ENCODE measurements at regions not wholly inside any gene's neighbourhood (a gene's known extent, or its start where the extent isn't known, plus 50 kb on each side); places are given as distances from the start of the nearest gene placed in this dataset.
"Not testable (repeated sequence)": the region's sequence is repeated elsewhere in the genome, so short reads cannot be mapped to it uniquely, and the experiment has no call there.

DNA sequence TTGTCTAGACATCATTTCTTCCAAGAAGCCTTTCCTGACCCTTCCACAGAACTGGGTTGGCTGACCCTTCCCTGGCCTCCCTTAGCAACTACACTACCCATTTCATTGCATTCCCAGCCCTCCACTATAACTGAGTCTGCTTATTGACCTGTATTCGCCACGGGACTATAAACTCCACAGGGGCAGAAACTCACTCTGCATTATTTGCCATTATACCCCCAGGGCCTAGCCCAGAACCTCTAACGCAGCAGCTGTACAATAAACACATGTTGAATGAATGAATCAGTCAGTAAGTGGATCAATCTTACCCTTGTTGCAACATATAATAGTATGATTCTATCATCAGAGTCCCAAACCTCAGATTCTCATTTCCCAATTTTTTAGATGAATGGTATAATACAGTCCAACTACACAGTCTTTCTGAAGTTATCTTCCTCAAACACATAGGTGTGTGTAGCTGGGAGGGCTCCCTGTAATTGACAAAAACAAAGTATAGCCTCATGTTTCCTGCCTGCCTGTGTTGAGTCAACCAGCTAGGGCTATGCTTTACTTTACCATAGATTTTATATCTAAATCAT is 209.3 kb downstream of the CHIC2 start:
- H3K27me3 ChIP-seq (ENCODE audit: insufficient read depth, insufficient read length) = no peaks in the 10 kb centered on the region
- DNase-seq (ENCODE audit: low read depth, low spot score) = no peak
- H3K4me3 ChIP-seq (ENCODE audit: insufficient read length, low read depth) = no peak overlapping the region
- no peaks in the 10 kb centered on the region for H3K4me1 ChIP-seq (ENCODE audit: insufficient read depth, insufficient read length)
- TF ChIP-seq ZNF274 (IDR thresholded peaks at IDR 0.05; ENCODE audit: low read depth, low read length) = no peak
- TF ChIP-seq YY1 (IDR thresholded peaks at IDR 0.05; ENCODE audit: insufficient read depth, insufficient read length) = no peak
- no peak for TF ChIP-seq SUZ12 (IDR thresholded peaks at IDR 0.05; ENCODE audit: extremely low read depth, insufficient read depth, insufficient read length)
- no peaks in the 10 kb centered on the region for H3K36me3 ChIP-seq (ENCODE audit: insufficient read depth, insufficient read length, low read length)
- no peak overlapping the region for H3K9ac ChIP-seq (ENCODE audit: insufficient read length, low read depth)
- H3K9me3 ChIP-seq (ENCODE audit: insufficient read depth, low read length) = no peaks in the 10 kb centered on the region

DNA sequence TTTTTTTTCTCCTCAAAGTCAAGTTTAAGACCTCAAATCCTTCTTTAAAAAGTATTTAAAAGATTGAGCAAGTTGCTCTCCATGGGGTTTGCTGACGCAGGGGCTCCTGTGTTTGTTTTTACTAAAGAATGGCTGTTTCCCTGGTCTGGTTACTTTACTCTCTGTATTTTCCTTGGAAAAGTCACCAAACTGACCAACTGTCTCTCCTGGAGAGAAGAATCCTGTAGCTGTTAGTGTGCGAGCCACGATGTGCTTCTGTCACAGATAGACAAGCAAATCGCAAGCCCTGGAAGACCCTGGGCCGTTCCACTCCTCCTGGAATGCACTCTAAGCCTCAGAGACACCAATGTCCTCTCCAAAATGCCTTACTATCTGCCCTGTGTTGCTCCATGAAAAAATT is 212.1 kb downstream of the CHIC2 start:
- Histone ChIP-seq H3K9ac (ENCODE audit: insufficient read length, low read depth) (no peak overlapping the region), H3K36me3 (ENCODE audit: insufficient read depth, insufficient read length, low read length) (no peaks in the 10 kb centered on the region), H3K4me1 (ENCODE audit: insufficient read depth, insufficient read length) (no peaks in the 10 kb centered on the region), H3K9me3 (ENCODE audit: insufficient read depth, low read length) (no peaks in the 10 kb centered on the region), H3K4me3 (ENCODE audit: insufficient read length, low read depth) (no peak overlapping the region), H3K27me3 (ENCODE audit: insufficient read depth, insufficient read length) (no peaks in the 10 kb centered on the region)
- no peak for DNase-seq (ENCODE audit: low read depth, low spot score)
- no peak for TF ChIP-seq ZNF274 (IDR thresholded peaks at IDR 0.05; ENCODE audit: low read depth, low read length)
- no peak for TF ChIP-seq SUZ12 (IDR thresholded peaks at IDR 0.05; ENCODE audit: extremely low read depth, insufficient read depth, insufficient read length)
- TF ChIP-seq YY1 (IDR thresholded peaks at IDR 0.05; ENCODE audit: insufficient read depth, insufficient read length) = no peak

DNA sequence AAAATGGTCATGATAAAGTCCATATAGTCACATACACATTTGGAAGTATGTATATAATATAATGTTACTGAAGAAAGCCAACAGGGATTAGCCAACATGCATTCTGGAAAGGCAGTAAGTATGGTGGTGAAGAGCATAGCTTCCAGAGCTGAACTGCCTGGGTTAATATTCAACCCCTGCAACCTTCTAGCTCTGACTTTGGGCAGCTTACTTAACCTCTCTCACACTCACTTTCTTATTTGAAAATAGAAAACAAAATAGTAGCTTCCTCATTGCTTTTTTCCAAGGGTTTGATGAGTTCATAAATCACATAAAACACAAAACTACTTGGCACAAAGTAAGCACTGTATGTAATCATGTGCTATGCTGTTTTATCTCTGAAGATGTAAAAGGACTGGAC is 216.4 kb downstream of the CHIC2 start:
- H3K9ac ChIP-seq (ENCODE audit: insufficient read length, low read depth) = no peak overlapping the region
- no peaks in the 10 kb centered on the region for H3K27me3 ChIP-seq (ENCODE audit: insufficient read depth, insufficient read length)
- H3K4me1 ChIP-seq (ENCODE audit: insufficient read depth, insufficient read length) = no peaks in the 10 kb centered on the region
- DNase-seq (ENCODE audit: low read depth, low spot score) = no peak
- H3K9me3 ChIP-seq (ENCODE audit: insufficient read depth, low read length) = no peaks in the 10 kb centered on the region
- no peak overlapping the region for H3K4me3 ChIP-seq (ENCODE audit: insufficient read length, low read depth)
- H3K36me3 ChIP-seq (ENCODE audit: insufficient read depth, insufficient read length, low read length) = no peaks in the 10 kb centered on the region
- TF ChIP-seq SUZ12 (IDR thresholded peaks at IDR 0.05; ENCODE audit: extremely low read depth, insufficient read depth, insufficient read length) (no peak), ZNF274 (IDR thresholded peaks at IDR 0.05; ENCODE audit: low read depth, low read length) (no peak), YY1 (IDR thresholded peaks at IDR 0.05; ENCODE audit: insufficient read depth, insufficient read length) (no peak)

GRCh38 chr4:53844551-53844950 is 219.9 kb downstream of the CHIC2 start:
- no peak for TF ChIP-seq ZNF274 (IDR thresholded peaks at IDR 0.05; ENCODE audit: low read depth, low read length)
- TF ChIP-seq SUZ12 (IDR thresholded peaks at IDR 0.05; ENCODE audit: extremely low read depth, insufficient read depth, insufficient read length) = no peak
- TF ChIP-seq YY1 (IDR thresholded peaks at IDR 0.05; ENCODE audit: insufficient read depth, insufficient read length) = no peak
- Histone ChIP-seq H3K36me3 (ENCODE audit: insufficient read depth, insufficient read length, low read length) (no peaks in the 10 kb centered on the region), H3K4me3 (ENCODE audit: insufficient read length, low read depth) (no peak overlapping the region)

GRCh38 chr4:53844133-53844532 is 220.3 kb downstream of the CHIC2 start:
- no peaks in the 10 kb centered on the region for H3K36me3 ChIP-seq (ENCODE audit: insufficient read depth, insufficient read length, low read length)
- H3K4me1 ChIP-seq (ENCODE audit: insufficient read depth, insufficient read length) = no peaks in the 10 kb centered on the region
- H3K27me3 ChIP-seq (ENCODE audit: insufficient read depth, insufficient read length) = no peaks in the 10 kb centered on the region
- H3K4me3 ChIP-seq (ENCODE audit: insufficient read length, low read depth) = no peak overlapping the region
- TF ChIP-seq YY1 (IDR thresholded peaks at IDR 0.05; ENCODE audit: insufficient read depth, insufficient read length) (no peak), SUZ12 (IDR thresholded peaks at IDR 0.05; ENCODE audit: extremely low read depth, insufficient read depth, insufficient read length) (no peak), ZNF274 (IDR thresholded peaks at IDR 0.05; ENCODE audit: low read depth, low read length) (no peak)
- no peak for DNase-seq (ENCODE audit: low read depth, low spot score)
- no peaks in the 10 kb centered on the region for H3K9me3 ChIP-seq (ENCODE audit: insufficient read depth, low read length)
- no peak overlapping the region for H3K9ac ChIP-seq (ENCODE audit: insufficient read length, low read depth)

More at GRCh38 chr4:53844551-53844950, 219.9 kb downstream of the CHIC2 start:
- Histone ChIP-seq H3K9me3 (ENCODE audit: insufficient read depth, low read length) (no peaks in the 10 kb centered on the region), H3K9ac (ENCODE audit: insufficient read length, low read depth) (no peak overlapping the region), H3K27me3 (ENCODE audit: insufficient read depth, insufficient read length) (no peaks in the 10 kb centered on the region), H3K4me1 (ENCODE audit: insufficient read depth, insufficient read length) (no peaks in the 10 kb centered on the region)
- no peak for DNase-seq (ENCODE audit: low read depth, low spot score)

GRCh38 chr4:53841711-53842110 is 222.7 kb downstream of the CHIC2 start:
- Histone ChIP-seq H3K4me3 (ENCODE audit: insufficient read length, low read depth) (no peak overlapping the region), H3K9me3 (ENCODE audit: insufficient read depth, low read length) (no peaks in the 10 kb centered on the region)

DNA sequence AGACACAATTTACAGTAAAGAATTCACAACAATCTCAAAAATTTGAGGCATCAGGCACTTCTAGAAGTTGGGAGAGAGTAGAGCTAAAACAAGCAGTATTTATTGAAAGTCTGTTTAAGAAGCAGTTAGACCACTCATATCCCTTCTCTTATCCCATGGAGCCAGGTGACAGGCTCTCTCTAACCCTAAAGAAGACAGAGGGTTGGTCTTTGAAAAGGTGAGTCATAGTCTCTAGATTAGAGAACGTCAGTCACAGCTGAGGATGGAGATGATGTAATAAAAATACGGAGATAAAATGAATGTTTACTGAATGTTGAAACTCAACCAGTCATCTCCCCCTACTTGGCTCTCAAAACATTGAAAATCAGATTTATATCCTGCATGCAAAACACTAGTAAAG is 223.8 kb downstream of the CHIC2 start:
- no peaks in the 10 kb centered on the region for H3K4me1 ChIP-seq (ENCODE audit: insufficient read depth, insufficient read length)
- H3K9me3 ChIP-seq (ENCODE audit: insufficient read depth, low read length) = no peaks in the 10 kb centered on the region
- no peak for DNase-seq (ENCODE audit: low read depth, low spot score)
- H3K27me3 ChIP-seq (ENCODE audit: insufficient read depth, insufficient read length) = no peaks in the 10 kb centered on the region
- no peak overlapping the region for H3K9ac ChIP-seq (ENCODE audit: insufficient read length, low read depth)
- H3K36me3 ChIP-seq (ENCODE audit: insufficient read depth, insufficient read length, low read length) = no peaks in the 10 kb centered on the region
- no peak overlapping the region for H3K4me3 ChIP-seq (ENCODE audit: insufficient read length, low read depth)
- TF ChIP-seq SUZ12 (IDR thresholded peaks at IDR 0.05; ENCODE audit: extremely low read depth, insufficient read depth, insufficient read length) (no peak), YY1 (IDR thresholded peaks at IDR 0.05; ENCODE audit: insufficient read depth, insufficient read length) (no peak), ZNF274 (IDR thresholded peaks at IDR 0.05; ENCODE audit: low read depth, low read length) (no peak)

More at GRCh38 chr4:53841711-53842110, 222.7 kb downstream of the CHIC2 start:
- Histone ChIP-seq H3K36me3 (ENCODE audit: insufficient read depth, insufficient read length, low read length) (no peaks in the 10 kb centered on the region), H3K4me1 (ENCODE audit: insufficient read depth, insufficient read length) (no peaks in the 10 kb centered on the region), H3K27me3 (ENCODE audit: insufficient read depth, insufficient read length) (no peaks in the 10 kb centered on the region), H3K9ac (ENCODE audit: insufficient read length, low read depth) (no peak overlapping the region)
- no peak for DNase-seq (ENCODE audit: low read depth, low spot score)
- TF ChIP-seq YY1 (IDR thresholded peaks at IDR 0.05; ENCODE audit: insufficient read depth, insufficient read length) = no peak

GRCh38 chr4:53833302-53834003 is 231.0 kb downstream of the CHIC2 start:
- DNase-seq (ENCODE audit: low read depth, low spot score); H3K27me3 ChIP-seq (ENCODE audit: insufficient read depth, insufficient read length); H3K4me3 ChIP-seq (ENCODE audit: insufficient read length, low read depth); H3K36me3 ChIP-seq (ENCODE audit: insufficient read depth, insufficient read length, low read length); H3K9ac ChIP-seq (ENCODE audit: insufficient read length, low read depth); H3K4me1 ChIP-seq (ENCODE audit: insufficient read depth, insufficient read length): not testable (repeated sequence)
- peaks cover 25% of the 10 kb centered on the region for H3K9me3 ChIP-seq (ENCODE audit: insufficient read depth, low read length)
